DOHH2 (cell line): ENCODE measurements at regions not wholly inside any gene's neighbourhood (a gene's known extent, or its start where the extent isn't known, plus 50 kb on each side); places are given as distances from the start of the nearest gene placed in this dataset.

Experiments
- H3F3A ChIP-seq: fragments of 200-600 bp; sonication (generic), shearing (Covaris generic); 2 replicates; pipeline ENCODE4 v1.6.0; 2016; ENCODE audit warnings: antibody characterized with exemption, mild to moderate bottlenecking; ENCODE audit not compliant: control insufficient read depth, insufficient read depth
- H3K27ac ChIP-seq: fragments of 200-600 bp; sonication (generic); 2 replicates; pipeline ENCODE4 v1.5.1; 2014; ENCODE audit warnings: low read depth, mild to moderate bottlenecking, low read length, moderate library complexity
- H3K27me3 ChIP-seq: fragments of 200-600 bp; sonication (generic); 2 replicates; pipeline ENCODE4 v1.6.1; 2014; ENCODE audit warnings: mild to moderate bottlenecking, low read length, mixed read lengths; ENCODE audit not compliant: control insufficient read depth
- H3K36me3 ChIP-seq: fragments of 200-600 bp; sonication (generic); 2 replicates; pipeline ENCODE4 v1.6.1; 2014; ENCODE audit warnings: mild to moderate bottlenecking, low read length, moderate library complexity, mixed read lengths; ENCODE audit not compliant: control insufficient read depth
- H3K4me1 ChIP-seq: fragments of 200-600 bp; sonication (generic); 2 replicates; pipeline ENCODE4 v1.6.1; 2014; ENCODE audit warnings: mild to moderate bottlenecking, low read length, mixed read lengths; ENCODE audit not compliant: control insufficient read depth
- H3K4me2 ChIP-seq: fragments of 200-600 bp; sonication (generic); 2 replicates; pipeline ENCODE4 v1.6.0; 2014; ENCODE audit warnings: mild to moderate bottlenecking, low read length, moderate library complexity
- H3K4me3 ChIP-seq: fragments of 200-600 bp; sonication (generic); 2 replicates; pipeline ENCODE4 v1.5.1; 2014; ENCODE audit warnings: mild to moderate bottlenecking, low read length, mixed read lengths
- H3K79me2 ChIP-seq: fragments of 200-600 bp; sonication (generic); 2 replicates; pipeline ENCODE4 v1.6.1; 2014; ENCODE audit warnings: mild to moderate bottlenecking, low read length, mixed read lengths; ENCODE audit not compliant: control insufficient read depth
- H3K9me2 ChIP-seq: fragments of 200-600 bp; sonication (generic); replicated peaks from 2 replicates; pipeline ENCODE4 v1.6.1; 2014; ENCODE audit warnings: mild to moderate bottlenecking, low read length, mixed read lengths; ENCODE audit not compliant: control insufficient read depth
- H3K9me3 ChIP-seq: fragments of 200-600 bp; sonication (generic); 2 replicates; pipeline ENCODE4 v1.6.1; 2014; ENCODE audit warnings: antibody characterized with exemption, low read length, mixed read lengths; ENCODE audit not compliant: control insufficient read depth, insufficient read depth
- H4K20me1 ChIP-seq: fragments of 200-600 bp; sonication (generic); 2 replicates; pipeline ENCODE4 v1.6.0; 2014; ENCODE audit warnings: low read depth, mild to moderate bottlenecking, antibody characterized with exemption, low read length, moderate library complexity; ENCODE audit not compliant: control insufficient read depth, insufficient read depth
- CTCF ChIP-seq: fragments of 200-600 bp; sonication (generic); IDR thresholded peaks from one replicate; pipeline ENCODE4 v1.5.1; 2014; ENCODE audit warnings: antibody characterized with exemption, mild to moderate bottlenecking, low read depth, low read length; ENCODE audit not compliant: poor library complexity, severe bottlenecking
- EZH2phosphoT487 ChIP-seq: fragments of 200-600 bp; sonication (generic); IDR thresholded peaks from 2 replicates; pipeline ENCODE4 v1.6.1; 2017; ENCODE audit warnings: borderline replicate concordance, mild to moderate bottlenecking, antibody characterized with exemption, low read length, moderate library complexity, mixed read lengths

GRCh38 chr10:62475551-62475950, 101.4 kb downstream of the ZNF365 start:
- Histone ChIP-seq H3F3A (no peaks in the 10 kb centered on the region), H3K79me2 (no peaks in the 10 kb centered on the region), H3K4me2 (no peak overlapping the region), H3K36me3 (no peaks in the 10 kb centered on the region), H3K27ac (no peak overlapping the region), H3K4me1 (no peaks in the 10 kb centered on the region), H3K4me3 (no peak overlapping the region), H3K27me3 (peaks cover 3% of the 10 kb centered on the region; the same call in 1 of the 2 replicates), H4K20me1 (no peaks in the 10 kb centered on the region), H3K9me2 (0 out of 2 replicates have a peak, but pooled peaks cover 3% of the 10 kb centered on the region), H3K9me3 (no peaks in the 10 kb centered on the region)
- TF ChIP-seq EZH2phosphoT487 (no peak), CTCF (no peak)

- Histone ChIP-seq H3K36me3 (no peaks in the 10 kb centered on the region), H3K4me1 (no peaks in the 10 kb centered on the region), H3K4me3 (no peak overlapping the region), H3K79me2 (no peaks in the 10 kb centered on the region), H3K4me2 (no peak overlapping the region), H3K27ac (no peak overlapping the region), H3F3A (no peaks in the 10 kb centered on the region), H4K20me1 (no peaks in the 10 kb centered on the region), H3K9me2 (0 out of 2 replicates have a peak, but pooled peaks cover 2% of the 10 kb centered on the region), H3K27me3 (peaks cover 2% of the 10 kb centered on the region; the same call in 1 of the 2 replicates), H3K9me3 (no peaks in the 10 kb centered on the region)
- TF ChIP-seq EZH2phosphoT487 (no peak), CTCF (no peak)
These were observed 105.4 kb downstream of the ZNF365 start for GRCh38 chr10:62479523-62479922.

- Histone ChIP-seq H3K9me2 (no peaks in the 10 kb centered on the region), H3K4me3 (no peak overlapping the region), H3K4me2 (no peak overlapping the region), H3F3A (no peaks in the 10 kb centered on the region), H3K9me3 (no peaks in the 10 kb centered on the region), H3K36me3 (no peaks in the 10 kb centered on the region), H4K20me1 (no peaks in the 10 kb centered on the region), H3K79me2 (no peaks in the 10 kb centered on the region), H3K27ac (no peak overlapping the region), H3K27me3 (peaks cover 2% of the 10 kb centered on the region; the same call in 1 of the 2 replicates), H3K4me1 (no peaks in the 10 kb centered on the region)
- TF ChIP-seq EZH2phosphoT487 (no peak), CTCF (no peak)
These were observed 106.0 kb downstream of the ZNF365 start for GRCh38 chr10:62480196-62480595.
